ENCODE measurements at regions not wholly inside any gene's neighbourhood (a gene's known extent, or its start where the extent isn't known, plus 50 kb on each side); places are given as distances from the start of the nearest gene placed in this dataset.

DNA sequence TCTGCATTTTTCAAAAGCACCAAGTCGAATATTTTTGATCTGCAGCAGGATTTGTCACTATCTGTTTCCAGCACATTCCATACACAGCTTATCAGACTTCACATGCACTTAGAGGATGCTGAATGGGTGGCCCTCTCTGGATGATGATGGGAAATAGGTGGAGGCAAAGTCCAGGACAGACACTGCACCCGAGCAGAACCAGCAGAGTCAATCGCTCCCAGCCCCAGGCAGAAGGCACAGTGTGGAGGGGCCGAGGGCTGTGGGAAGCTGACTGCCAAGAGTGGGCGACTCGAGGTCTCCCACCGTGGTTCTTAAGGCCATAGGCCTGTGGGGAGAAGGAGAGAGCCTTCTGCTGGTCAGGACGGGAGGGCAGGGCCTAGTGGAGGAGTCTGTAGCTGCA is 490.2 kb upstream of the MGMT start:
- H3K79me2 ChIP-seq (ENCODE audit: low read length) = no peaks in the 10 kb centered on the region
- no peak overlapping the region for H3K9ac ChIP-seq (ENCODE audit: low read length)
- H2AFZ ChIP-seq (ENCODE audit: low read depth, low read length) = no peak overlapping the region
- no peak overlapping the region for H3K27ac ChIP-seq (ENCODE audit: low read length)
- no peaks in the 10 kb centered on the region for H3K36me3 ChIP-seq (replicated peaks; ENCODE audit: low read depth, low read length)
- no peak for TF ChIP-seq EZH2phosphoT487 (IDR thresholded peaks at IDR 0.05; ENCODE audit: low read depth)
- TF ChIP-seq, protein P1, sequence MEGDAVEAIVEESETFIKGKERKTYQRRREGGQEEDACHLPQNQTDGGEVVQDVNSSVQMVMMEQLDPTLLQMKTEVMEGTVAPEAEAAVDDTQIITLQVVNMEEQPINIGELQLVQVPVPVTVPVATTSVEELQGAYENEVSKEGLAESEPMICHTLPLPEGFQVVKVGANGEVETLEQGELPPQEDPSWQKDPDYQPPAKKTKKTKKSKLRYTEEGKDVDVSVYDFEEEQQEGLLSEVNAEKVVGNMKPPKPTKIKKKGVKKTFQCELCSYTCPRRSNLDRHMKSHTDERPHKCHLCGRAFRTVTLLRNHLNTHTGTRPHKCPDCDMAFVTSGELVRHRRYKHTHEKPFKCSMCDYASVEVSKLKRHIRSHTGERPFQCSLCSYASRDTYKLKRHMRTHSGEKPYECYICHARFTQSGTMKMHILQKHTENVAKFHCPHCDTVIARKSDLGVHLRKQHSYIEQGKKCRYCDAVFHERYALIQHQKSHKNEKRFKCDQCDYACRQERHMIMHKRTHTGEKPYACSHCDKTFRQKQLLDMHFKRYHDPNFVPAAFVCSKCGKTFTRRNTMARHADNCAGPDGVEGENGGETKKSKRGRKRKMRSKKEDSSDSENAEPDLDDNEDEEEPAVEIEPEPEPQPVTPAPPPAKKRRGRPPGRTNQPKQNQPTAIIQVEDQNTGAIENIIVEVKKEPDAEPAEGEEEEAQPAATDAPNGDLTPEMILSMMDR (IDR thresholded peaks at IDR 0.05; ENCODE audit: low read depth, low read length) = no peak
- H3K9me3 ChIP-seq (ENCODE audit: insufficient read depth, low read length) = no peaks in the 10 kb centered on the region
- no peaks in the 10 kb centered on the region for H3K27me3 ChIP-seq (ENCODE audit: low read depth, low read length)
- H3K4me3 ChIP-seq (ENCODE audit: low read length) = no peak overlapping the region
- H3K4me2 ChIP-seq (ENCODE audit: low read length) = no peak overlapping the region
- no peaks in the 10 kb centered on the region for H3K4me1 ChIP-seq (ENCODE audit: low read length)
- no peaks in the 10 kb centered on the region for H4K20me1 ChIP-seq (ENCODE audit: insufficient read depth, low read length)

GRCh38 chr10:128978211-128978610 is 488.8 kb upstream of the MGMT start:
- Histone ChIP-seq H3K9ac (ENCODE audit: low read length) (no peak overlapping the region), H3K4me2 (ENCODE audit: low read length) (no peak overlapping the region), H3K4me3 (ENCODE audit: low read length) (no peak overlapping the region), H4K20me1 (ENCODE audit: insufficient read depth, low read length) (no peaks in the 10 kb centered on the region), H3K9me3 (ENCODE audit: insufficient read depth, low read length) (no peaks in the 10 kb centered on the region), H3K79me2 (ENCODE audit: low read length) (no peaks in the 10 kb centered on the region), H3K4me1 (ENCODE audit: low read length) (no peaks in the 10 kb centered on the region), H3K36me3 (replicated peaks; ENCODE audit: low read depth, low read length) (no peaks in the 10 kb centered on the region), H2AFZ (ENCODE audit: low read depth, low read length) (no peak overlapping the region), H3K27me3 (ENCODE audit: low read depth, low read length) (no peaks in the 10 kb centered on the region), H3K27ac (ENCODE audit: low read length) (no peak overlapping the region)
- TF ChIP-seq EZH2phosphoT487 (IDR thresholded peaks at IDR 0.05; ENCODE audit: low read depth) = no peak
- TF ChIP-seq, protein P1 (IDR thresholded peaks at IDR 0.05; ENCODE audit: low read depth, low read length) = no peak

GRCh38 chr10:128979405-128979804 is 487.6 kb upstream of the MGMT start:
- Histone ChIP-seq H3K79me2 (ENCODE audit: low read length) (no peaks in the 10 kb centered on the region), H3K4me3 (ENCODE audit: low read length) (no peak overlapping the region), H3K27me3 (ENCODE audit: low read depth, low read length) (no peaks in the 10 kb centered on the region), H3K4me2 (ENCODE audit: low read length) (no peak overlapping the region), H3K9me3 (ENCODE audit: insufficient read depth, low read length) (no peaks in the 10 kb centered on the region), H3K36me3 (replicated peaks; ENCODE audit: low read depth, low read length) (no peaks in the 10 kb centered on the region), H2AFZ (ENCODE audit: low read depth, low read length) (no peak overlapping the region), H3K27ac (ENCODE audit: low read length) (no peak overlapping the region), H4K20me1 (ENCODE audit: insufficient read depth, low read length) (no peaks in the 10 kb centered on the region), H3K9ac (ENCODE audit: low read length) (no peak overlapping the region), H3K4me1 (ENCODE audit: low read length) (no peaks in the 10 kb centered on the region)
- no peak for TF ChIP-seq EZH2phosphoT487 (IDR thresholded peaks at IDR 0.05; ENCODE audit: low read depth)
- TF ChIP-seq, protein P1 (IDR thresholded peaks at IDR 0.05; ENCODE audit: low read depth, low read length) = no peak

- H3K4me3 ChIP-seq (ENCODE audit: low read length) = no peak overlapping the region
- no peaks in the 10 kb centered on the region for H3K36me3 ChIP-seq (replicated peaks; ENCODE audit: low read depth, low read length)
- no peaks in the 10 kb centered on the region for H4K20me1 ChIP-seq (ENCODE audit: insufficient read depth, low read length)
- H3K4me2 ChIP-seq (ENCODE audit: low read length) = no peak overlapping the region
- no peaks in the 10 kb centered on the region for H3K79me2 ChIP-seq (ENCODE audit: low read length)
- no peaks in the 10 kb centered on the region for H3K4me1 ChIP-seq (ENCODE audit: low read length)
- no peak overlapping the region for H3K9ac ChIP-seq (ENCODE audit: low read length)
- no peaks in the 10 kb centered on the region for H3K27me3 ChIP-seq (ENCODE audit: low read depth, low read length)
- TF ChIP-seq EZH2phosphoT487 (IDR thresholded peaks at IDR 0.05; ENCODE audit: low read depth) = no peak
- TF ChIP-seq, protein P1 (IDR thresholded peaks at IDR 0.05; ENCODE audit: low read depth, low read length) = no peak
- H3K27ac ChIP-seq (ENCODE audit: low read length) = no peak overlapping the region
- no peaks in the 10 kb centered on the region for H3K9me3 ChIP-seq (ENCODE audit: insufficient read depth, low read length)
- H2AFZ ChIP-seq (ENCODE audit: low read depth, low read length) = no peak overlapping the region
These were observed 485.8 kb upstream of the MGMT start for GRCh38 chr10:128981251-128981650.

Data from OCI-LY3 (cell line).